NCI-H2029 treated with DMSO at 0.1 percent for 48 hours (cell line): ENCODE measurements at regions not wholly inside any gene's neighbourhood (a gene's known extent, or its start where the extent isn't known, plus 50 kb on each side); places are given as distances from the start of the nearest gene placed in this dataset.

ENCODE experiments used
- DNase-seq: peaks from one replicate; lab custom pipeline; 2025; lab: John Stamatoyannopoulos, UW

DNA sequence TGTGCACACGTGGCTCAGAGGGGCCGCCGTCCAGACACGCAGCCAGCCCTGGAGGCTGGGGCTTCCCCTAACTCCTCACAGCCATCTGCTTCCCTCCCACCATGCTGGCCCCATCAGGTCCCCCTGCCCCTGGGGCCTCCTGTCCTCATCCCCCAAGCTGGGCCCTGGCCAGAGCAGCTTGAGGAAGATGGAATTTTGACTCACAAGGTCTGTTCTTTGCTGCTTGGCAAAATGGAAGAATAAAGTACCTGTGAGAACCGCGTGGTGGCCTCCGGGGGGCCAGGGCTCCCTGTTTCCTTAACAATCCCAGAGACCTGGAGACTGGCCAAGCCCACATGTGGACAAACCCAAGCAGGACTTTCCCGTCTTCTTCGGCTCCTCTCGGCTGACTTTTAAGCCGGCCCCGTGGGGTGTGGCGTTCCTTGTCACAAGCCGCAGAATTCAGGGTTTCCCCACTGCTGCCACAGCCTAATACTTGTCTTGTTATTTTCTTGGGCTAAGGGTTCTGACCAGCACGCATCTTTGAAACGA is 872.8 kb downstream of the BRD1 start:
- no peak for DNase-seq

DNA sequence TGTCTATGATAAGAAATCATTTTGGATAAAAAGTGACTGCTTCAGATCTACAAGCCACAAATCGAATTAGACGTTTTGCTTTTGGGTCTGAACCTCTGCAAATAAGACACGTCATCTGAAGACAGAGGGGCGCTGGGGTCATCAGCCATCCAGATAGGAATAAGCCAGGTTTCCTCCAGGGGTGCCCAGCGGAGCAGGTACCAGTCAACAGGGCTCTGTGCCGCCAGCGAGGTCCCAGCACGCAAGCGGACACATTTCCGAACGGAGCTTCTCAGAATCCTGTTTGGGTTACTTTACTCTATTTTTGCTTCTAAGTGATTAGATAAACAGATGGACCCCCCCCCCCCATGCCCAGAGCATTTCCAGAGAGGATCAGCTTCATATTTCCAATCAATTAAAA is 873.8 kb downstream of the BRD1 start:
- DNase-seq = no peak

DNA sequence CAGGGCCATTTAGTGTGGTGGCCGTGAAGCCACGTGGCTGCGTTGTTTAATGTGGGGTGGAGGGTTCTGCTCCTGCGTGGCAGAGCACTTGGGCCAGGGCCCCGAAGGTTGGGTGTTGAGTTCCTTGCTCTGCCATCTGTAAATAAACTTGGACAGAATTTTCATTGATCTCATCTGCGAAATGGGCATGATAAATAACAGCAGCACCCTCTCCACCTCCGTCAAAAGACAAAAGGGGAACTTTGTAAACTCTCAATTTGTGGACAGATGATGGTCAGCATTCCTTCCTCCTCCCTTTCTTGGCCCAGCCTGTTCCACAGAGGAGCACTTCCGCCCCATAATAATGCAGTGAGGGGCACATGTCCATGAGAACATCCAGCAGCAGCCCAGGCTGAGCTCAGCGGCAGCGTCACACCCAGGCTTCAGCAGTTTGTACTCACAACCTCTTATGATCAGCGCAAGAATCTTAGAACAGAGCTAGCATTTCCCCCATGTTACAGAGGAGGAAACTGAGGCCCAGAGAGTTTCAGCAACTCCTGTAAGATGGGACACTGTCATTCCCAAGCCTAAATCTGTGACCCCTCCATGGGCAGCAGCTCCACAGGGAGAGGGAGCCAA is 874.5 kb downstream of the BRD1 start:
- no peak for DNase-seq

DNA sequence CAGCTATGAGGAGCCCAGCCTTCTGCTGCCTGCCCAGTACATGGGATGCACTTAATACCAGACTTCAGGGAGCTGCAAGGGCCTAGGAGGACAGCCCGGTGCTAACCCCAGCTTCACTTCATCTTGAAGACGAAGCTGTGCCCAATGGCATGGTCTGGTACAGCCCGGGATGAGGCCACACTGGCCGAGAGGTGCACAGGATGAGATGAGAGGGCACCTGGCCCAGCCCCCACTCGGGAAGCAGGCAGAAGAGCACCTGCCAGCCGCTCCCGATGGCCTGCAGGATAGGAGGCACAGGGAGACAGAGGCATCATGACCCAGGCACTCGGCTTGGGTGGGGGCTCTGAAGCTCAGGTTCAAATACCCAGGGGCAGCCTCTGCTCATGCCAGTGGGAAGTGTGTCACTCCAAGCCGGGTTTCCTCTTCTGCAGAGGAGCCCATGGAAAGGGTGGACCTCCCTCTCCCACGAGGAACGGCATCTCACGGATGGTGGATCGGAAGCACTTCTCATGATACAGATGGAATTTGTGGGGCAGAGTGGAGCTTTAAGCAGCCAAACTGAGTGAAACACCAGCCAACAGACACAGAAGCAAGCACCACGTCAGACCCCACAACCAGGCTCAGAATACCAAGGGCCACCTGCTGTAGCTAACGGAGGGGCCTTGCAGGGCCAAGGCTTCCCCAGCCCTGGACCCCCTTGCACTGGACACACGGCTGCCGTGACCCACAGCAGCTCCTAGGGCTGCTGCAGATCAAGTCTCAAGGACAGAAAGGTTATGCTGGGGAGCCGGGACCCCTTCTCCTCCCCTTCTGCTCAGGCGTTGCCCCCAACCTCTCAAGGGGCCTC is 875.2 kb downstream of the BRD1 start:
- DNase-seq = no peak

DNA sequence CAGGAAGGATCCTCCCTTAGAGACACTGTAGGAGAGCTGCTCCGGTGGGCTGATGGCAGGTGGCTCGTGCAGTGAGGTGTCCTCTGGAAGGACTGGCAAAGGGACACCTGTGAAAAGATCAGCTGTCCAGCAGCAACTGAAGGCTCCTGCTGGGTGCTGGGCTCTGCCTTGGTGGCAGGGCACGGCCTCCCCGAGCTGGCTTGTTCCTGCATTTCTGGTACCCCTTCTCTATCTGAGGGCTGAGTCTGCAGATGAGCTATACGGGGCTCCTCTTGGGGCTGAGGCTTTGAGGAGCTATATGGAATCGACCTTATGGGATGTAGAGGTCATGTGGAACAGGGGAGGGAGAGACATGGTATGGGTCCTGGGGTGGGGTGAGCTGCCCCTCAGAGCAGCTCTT is 875.8 kb downstream of the BRD1 start:
- no peak for DNase-seq

DNA sequence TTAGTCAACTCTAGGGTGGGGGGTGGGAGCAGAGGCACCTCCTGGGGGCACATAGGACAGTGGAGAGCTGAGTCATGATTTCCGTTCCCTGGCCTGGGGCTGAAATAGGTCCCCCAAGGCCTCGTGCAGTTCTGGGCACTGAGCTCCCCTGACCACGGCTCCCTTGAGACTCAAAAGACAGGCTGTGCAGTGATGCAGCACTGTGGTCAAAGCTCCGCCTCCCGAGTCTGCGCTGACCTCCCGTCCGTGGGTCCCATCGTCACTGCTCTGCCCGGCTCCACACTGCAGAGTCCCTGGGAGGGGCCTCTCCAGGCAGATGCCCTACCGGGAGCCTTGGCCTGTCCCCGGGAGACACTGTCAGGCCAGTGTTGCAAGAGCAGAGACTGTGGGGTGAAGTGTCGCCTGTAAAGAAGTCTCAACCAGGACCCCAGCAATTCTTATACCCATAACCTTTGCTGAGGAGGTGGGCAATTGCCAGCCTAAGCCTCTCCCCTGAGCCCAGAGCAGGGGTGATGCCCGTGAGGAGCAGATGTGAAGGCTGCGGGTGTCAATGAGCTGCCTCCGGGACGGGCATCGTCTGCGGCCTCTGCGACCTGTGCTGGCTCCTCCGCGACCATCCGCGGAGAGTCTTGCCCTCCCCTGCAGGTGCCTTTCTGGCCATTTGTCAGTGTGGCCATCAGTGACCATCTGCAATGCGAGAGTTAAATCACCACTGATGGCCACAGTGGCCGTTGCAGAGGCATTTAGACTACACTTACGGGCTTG is 877.3 kb downstream of the BRD1 start:
- no peak for DNase-seq

DNA sequence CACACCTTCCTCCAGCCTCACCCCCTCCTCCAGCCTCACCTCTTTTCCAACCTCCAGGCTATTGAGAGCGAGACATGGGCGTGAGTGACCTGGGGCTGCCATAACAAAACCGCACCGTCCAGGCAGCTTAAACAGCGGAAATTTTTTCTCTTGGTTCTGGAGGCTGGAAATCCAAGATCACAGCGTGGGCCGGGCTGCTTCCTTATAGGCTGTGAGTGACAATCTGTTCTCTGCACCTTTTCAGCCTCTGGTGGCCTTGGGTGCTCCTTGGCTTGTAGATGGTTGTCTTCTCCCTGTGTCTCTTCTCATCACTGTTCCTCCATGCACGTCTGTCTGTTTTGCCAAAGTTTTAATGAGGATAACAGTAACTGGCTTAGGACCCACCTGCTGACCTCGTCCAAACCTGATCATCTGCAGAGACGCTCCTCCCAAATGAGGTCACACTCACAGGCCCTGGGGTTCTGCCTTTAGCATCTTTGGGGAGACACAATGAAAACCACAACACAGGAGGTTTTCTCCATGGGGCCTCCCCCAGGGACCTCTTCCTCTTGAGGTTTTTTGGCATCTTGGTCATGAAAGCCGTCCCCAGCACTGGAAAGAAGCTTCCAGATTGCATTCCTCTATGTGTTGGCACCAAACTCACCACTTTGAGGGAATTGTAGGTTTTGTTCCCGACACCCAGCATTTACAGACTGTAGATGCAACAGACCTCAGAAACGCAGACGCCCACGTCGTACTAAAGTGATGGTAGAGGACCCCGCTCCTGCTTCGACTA is 878.1 kb downstream of the BRD1 start:
- no peak for DNase-seq

DNA sequence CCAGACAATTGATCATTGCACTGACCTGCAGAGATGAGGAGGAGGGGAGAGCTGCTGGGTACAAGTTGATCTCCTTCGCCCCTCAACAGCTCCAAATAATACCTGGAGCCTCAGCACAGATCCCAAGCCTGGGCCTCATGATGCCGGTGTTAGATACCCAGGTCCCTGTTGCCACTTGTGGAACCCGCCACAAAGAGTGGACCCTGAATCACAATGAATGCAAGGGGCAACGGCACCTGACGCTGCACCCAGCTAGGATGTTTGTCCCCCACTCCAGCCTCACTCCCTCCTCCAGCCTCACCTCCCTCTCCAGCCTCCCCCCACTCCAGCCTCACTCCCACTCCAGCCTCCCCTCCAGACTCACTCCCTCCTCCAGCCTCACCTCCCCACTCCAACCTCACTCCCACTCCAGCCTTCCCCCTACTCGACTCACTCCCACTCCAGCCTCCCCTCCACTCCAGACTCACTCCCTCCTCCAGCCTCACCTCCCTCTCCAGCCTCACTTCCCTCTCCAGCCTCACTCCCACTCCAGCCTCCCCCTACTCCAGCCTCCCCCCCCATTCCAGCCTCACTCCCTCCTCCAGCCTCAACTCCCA is 879.0 kb downstream of the BRD1 start:
- no peak for DNase-seq

DNA sequence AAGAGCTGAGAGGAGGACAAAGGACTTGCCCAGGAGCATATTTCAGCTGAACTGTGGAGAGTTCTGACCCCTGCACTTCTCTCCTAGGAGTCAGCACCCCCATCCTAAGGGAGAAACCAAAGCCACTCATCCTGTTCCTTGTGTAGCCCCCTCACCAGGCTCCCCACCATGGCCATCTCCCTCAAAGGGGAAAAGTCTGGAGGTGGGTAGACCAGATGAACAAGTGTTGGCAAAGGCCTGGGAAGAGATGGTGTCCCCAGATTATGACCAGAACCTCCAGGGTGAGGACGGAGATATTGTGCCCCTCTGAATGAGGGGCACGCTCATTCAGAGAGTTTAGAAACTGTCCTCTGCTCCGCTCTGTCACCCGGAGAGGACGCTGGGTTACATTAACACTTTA is 880.0 kb downstream of the BRD1 start:
- no peak for DNase-seq

DNA sequence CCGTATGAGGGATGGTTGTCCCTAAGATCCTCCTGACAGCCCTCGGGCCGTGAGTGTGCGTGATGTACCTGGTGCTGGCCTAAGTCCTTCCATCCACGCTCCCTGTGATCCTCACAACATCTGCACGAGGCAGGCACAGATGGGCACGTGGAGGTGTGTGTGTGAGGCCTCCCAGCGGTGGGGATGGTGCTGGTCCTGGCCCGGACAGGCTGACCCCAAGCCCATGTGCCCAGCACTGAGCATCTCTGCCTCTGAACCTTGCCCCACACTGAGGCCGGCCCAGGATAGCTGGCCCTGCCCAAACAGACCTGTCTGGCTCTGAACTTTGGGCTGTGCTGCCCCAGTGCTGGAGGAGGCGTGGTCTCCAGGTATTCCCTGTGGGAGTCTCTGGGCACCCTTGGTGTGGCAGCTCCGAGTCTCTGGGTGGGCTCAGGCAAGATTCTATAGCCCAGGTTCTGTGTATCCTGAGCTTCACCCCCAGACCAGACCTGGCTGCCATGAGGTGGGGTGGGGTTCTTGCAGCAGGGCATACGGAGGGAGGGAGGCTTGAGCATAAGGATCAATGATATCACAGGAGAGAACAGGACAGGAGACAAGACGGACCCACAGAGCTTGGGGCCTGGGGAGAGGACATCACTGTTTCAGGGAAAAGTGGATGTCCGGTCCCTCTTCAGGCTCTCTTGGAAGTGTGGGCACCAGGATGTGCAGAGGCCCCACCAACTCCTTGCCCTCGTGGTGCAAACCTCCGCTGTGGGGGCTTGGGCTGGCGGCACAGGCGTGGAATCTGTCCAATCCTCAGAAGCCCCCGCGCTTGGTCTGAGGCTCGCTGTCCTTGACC is 881.8 kb downstream of the BRD1 start:
- no peak for DNase-seq

DNA sequence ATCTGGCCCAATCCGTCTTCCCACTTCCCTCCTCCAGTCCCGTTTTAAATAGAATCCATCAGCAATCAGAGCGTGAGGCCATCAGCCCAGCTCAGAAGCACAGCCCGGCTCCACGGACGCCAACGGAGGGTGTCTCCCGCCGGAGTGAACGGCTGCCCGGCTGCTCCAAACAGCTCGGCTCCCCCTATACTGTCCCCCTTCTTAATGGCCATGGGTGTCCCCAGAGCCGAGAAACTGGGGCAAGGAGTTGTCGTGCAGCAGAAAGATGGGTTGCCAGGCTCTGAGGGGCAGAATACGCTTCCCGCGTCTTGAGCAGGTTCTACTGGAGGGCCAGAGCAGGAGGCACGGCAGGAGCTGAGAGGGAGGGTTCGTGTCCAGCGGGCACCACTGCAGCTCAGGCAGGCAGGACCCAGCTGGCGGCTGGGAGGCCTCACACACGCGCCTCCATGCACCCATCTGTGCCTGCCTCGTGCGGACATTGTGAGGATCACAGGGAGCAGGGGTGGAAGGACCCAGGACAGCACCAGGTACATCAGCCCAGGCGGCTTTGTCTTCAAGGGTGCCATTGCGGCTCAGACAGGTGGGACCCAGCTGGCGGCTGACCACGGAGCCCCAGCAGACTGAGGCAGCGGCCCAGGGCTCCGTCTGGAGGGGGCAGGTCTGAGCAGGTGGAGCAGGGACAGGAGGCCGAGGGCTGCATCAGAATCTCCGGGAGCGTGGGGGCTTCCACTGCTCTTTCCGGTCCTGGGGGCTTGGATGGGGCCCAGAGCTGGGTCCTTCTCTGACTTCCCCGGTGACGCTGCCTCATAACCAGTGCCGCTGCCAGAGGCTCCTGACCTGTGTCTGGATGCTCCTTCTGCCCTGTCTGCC is 882.7 kb downstream of the BRD1 start:
- no peak for DNase-seq

DNA sequence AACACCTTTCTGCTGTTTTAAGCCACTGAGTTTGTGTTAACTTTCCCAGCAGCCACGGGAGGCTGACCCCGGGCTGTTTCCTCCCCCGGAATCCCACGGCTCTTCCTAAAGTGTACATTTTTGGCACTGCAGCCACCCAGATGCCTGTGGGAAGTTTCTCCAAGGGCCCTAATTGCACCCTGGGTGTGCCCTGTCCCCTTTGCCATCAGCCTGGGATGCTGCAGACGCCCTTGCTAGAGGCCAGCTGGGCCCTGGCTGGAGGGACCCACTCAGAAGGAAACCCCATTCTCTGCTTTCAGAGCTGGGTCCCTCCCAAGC is 883.3 kb downstream of the BRD1 start:
- no peak for DNase-seq

DNA sequence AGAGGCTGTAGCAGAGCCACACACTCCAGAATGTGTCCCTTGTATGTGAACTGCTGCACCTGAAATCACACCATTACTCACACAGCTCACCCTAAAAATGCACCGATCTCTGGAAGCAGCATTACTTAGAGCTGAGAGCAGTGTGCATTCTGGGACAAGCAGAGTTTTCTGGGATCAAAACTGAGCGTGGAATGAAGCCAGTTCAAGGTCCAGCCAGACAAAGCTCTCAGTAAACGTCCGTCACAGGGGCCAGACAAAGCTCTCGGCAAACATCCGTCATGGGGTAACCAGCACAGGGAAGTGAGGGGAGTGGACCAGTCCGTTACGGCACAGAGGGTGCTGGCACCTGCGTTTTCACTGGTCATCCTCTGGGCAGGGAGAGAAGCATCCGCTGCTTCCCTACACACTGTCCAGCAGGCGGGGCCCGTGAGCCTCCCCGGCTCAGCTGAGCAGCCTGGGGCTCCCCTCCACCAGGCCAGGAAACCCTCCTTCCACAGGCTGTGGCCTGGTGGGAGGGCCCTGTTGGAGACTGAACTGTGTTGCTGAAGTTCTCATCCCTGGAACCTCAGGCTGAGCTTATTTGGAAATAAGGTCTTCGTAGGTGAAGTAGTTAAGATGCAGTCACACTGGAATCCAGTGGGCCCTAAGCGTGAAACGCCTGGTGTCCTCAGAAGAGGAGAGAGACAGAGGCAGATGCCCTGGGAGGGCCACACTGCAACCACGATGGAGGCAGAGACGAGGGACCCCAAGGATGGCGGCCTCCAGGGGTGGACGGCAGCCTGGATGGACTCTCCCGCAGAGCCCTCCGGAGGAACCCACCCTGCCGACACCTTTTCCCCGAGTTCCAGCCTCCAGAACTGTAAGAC is 883.9 kb downstream of the BRD1 start:
- no peak for DNase-seq

DNA sequence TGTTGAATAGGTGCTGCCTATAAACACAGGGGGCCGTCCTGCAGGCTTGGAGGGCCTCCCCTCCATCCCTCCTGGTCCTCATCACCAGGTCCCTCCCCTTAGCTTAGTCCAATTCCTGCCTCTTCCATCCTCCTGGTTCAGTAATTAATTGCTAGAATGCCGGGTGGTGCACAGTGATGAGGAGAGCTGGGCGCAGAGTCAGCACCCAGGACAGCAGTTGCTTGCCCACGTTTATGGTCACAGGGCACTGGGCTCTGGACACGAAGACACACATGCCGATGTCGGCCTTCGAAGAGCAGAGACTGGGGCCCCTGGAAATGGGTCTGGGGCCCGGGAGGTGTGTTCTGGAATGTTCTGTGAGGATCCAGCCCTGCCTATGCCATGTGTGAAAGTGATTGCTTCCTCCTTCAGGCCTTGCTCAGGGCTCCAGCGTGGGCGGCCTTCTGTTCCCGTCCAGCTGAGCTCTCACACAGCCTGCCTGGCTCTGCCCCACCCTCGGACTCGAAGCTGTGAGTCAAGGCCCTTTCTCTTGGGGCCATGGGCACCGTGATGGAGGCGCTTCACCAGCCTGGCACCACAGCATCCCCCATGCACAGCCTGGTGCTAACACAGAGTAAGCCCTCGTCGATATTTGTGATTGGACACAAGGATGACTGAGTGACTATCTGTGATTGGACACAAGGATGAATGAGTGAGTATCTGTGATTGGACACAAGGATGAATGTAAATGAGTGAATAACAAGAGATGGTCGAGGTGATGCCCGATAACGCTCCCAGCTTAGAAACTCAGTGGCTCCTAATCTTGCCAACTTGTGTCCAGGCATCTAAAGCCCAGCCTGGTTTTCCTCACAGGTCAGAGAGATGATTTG is 884.7 kb downstream of the BRD1 start:
- no peak for DNase-seq

DNA sequence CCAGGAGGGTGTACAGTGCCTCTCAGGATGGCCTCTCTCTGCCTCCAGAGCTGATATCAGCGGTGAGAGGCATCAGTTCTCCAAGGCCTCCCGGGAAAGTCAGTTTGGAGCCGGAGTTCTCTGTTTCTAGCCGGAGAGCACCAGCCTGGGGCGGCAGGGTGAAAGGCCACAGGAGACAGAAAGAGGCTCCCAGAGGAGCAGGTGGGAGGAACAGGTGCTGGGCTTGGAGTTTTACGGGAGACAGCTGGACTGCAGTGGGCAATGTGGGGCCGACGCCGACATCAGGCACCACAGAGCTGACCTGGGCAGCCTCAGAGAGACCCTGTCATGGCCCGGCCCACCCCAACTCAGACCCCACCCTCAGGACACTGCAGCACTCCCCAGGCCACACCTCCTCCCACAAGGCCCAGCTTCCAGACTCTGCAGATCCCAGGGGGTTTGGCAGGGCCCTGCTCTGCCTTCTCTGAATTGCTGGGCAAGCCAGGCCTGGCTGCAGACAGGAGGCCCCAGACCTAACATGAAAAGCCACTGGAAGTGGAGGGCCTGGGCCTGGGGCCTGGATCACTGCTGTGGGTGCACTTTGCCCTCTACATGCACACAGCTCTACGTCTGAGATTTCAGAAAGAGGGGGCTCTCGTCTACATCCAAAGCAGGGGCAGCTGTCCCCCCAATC is 885.6 kb downstream of the BRD1 start:
- DNase-seq = no peak

DNA sequence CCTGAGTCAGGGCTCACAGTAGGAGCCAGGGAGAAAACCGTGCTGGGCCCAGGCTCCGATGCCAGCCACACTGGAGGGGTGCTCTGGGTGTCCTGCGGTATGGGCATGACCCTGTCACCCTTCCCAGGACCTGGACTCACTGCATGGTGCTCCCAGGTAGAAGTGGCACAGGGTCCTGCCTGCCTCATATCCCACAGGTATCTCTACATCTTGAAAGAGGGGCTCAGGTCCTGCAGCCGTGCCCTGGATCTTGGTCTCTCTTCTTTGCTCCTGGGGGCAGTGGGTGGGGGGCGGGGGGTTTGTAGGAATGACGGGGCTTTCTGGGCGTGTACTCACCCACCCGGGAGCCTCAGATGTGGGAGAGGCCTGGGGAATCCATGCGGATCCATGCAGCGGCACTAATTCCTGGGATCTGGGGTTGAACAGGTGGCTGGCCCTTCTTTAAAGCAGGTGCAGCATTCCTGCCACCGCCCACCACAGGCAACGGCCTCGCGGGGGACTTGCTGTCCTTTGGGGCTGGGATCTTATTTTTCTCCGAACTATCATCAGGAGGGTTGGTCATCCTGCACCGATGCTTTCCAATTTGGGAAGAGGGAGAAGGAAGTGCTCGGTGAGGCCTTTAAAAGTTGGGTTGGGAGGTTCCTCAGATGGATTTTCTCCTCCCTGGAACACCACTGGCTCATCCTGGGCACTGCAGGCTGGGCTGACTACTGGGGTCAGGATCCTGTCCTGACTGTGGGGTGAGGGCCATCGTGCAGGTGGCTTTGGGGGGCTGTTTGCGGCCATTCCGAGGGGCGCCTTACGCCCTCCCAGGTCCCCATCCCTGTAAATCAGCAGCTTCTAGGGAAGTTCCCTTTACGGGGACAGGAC is 886.4 kb downstream of the BRD1 start:
- DNase-seq = no peak
